SH-SY5Y (cell line): ENCODE measurements at regions not wholly inside any gene's neighbourhood (a gene's known extent, or its start where the extent isn't known, plus 50 kb on each side); places are given as distances from the start of the nearest gene placed in this dataset.

Experiments used
- GATA2 ChIP-seq: IDR thresholded peaks from 2 replicates; pipeline ENCODE4 v1.6.1; 2011; ENCODE audit warnings: mild to moderate bottlenecking, low read depth, low read length
- GATA3 ChIP-seq: IDR thresholded peaks from 2 replicates; pipeline ENCODE4 v1.6.1; 2011; ENCODE audit warnings: low read depth, mild to moderate bottlenecking, low read length, moderate library complexity

- TF ChIP-seq GATA2 (no peak), GATA3 (no peak)
Measured at GRCh38 chr4:56128213-56128612, 179.5 kb downstream of the CEP135 start.
